C1 segment of cervical spinal cord (tissue), 14 donors: ENCODE measurements at regions not wholly inside any gene's neighbourhood (a gene's known extent, or its start where the extent isn't known, plus 50 kb on each side); places are given as distances from the start of the nearest gene placed in this dataset.
A peak's percentile ranks its signal among the peaks of the same experiment; 100 is the strongest.

Source experiments
- DNase-seq, 14 donors: peaks; one replicate each; lab custom pipeline; 2025; lab: John Stamatoyannopoulos, UW

- no peak for DNase-seq
Observed at GRCh38 chr11:106456647-106457046, 379.2 kb downstream of the AASDHPPT start.

- no peak for DNase-seq
Observed at GRCh38 chr11:106457727-106458126, 380.3 kb downstream of the AASDHPPT start.

- no peak for DNase-seq
Observed at GRCh38 chr11:106459135-106459534, 381.7 kb downstream of the AASDHPPT start.

GRCh38 chr11:106461148-106461691 is 383.8 kb downstream of the AASDHPPT start:
- no peak for DNase-seq

GRCh38 chr11:106461839-106462545 is 384.5 kb downstream of the AASDHPPT start:
- no peak for DNase-seq

- peak in 1 of 14 donors; percentile 16 for DNase-seq
Observed at GRCh38 chr11:106463154-106463553, 385.7 kb downstream of the AASDHPPT start.

- DNase-seq: peak in 1 of 14 donors; percentile 35
Observed at GRCh38 chr11:106463796-106464201, 386.3 kb downstream of the AASDHPPT start.

GRCh38 chr11:106464728-106465127 is 387.3 kb downstream of the AASDHPPT start:
- DNase-seq: no peak

GRCh38 chr11:106466521-106467080 is 389.1 kb downstream of the AASDHPPT start:
- no peak for DNase-seq

- no peak for DNase-seq
Observed at GRCh38 chr11:106467501-106467900, 390.0 kb downstream of the AASDHPPT start.

- no peak for DNase-seq
Observed at GRCh38 chr11:106468086-106468485, 390.6 kb downstream of the AASDHPPT start.

- DNase-seq: no peak
Observed at GRCh38 chr11:106468531-106468930, 391.1 kb downstream of the AASDHPPT start.

- no peak for DNase-seq
Observed at GRCh38 chr11:106470230-106470629, 392.8 kb downstream of the AASDHPPT start.

GRCh38 chr11:106471276-106471675 is 393.8 kb downstream of the AASDHPPT start:
- DNase-seq: no peak

GRCh38 chr11:106473089-106473722 is 395.7 kb downstream of the AASDHPPT start:
- no peak for DNase-seq

- DNase-seq: no peak
Observed at GRCh38 chr11:106474274-106474673, 396.8 kb downstream of the AASDHPPT start.

- DNase-seq: no peak
Observed at GRCh38 chr11:106475181-106475580, 397.7 kb downstream of the AASDHPPT start.

GRCh38 chr11:106477776-106478175 is 400.3 kb downstream of the AASDHPPT start:
- DNase-seq: no peak

GRCh38 chr11:106479646-106480045 is 402.2 kb downstream of the AASDHPPT start:
- no peak for DNase-seq

GRCh38 chr11:106480581-106481190 is 403.2 kb downstream of the AASDHPPT start:
- no peak for DNase-seq

- peak in 6 of 14 donors; percentile 3 to 30 (median 17) for DNase-seq
Observed at GRCh38 chr11:106482917-106483785, 405.7 kb downstream of the AASDHPPT start.
